Breast epithelium (tissue), 3 donors: ENCODE measurements at regions not wholly inside any gene's neighbourhood (a gene's known extent, or its start where the extent isn't known, plus 50 kb on each side); places are given as distances from the start of the nearest gene placed in this dataset.

Source experiments
- CTCF ChIP-seq, 3 donors: fragments of 450-650 bp; IDR thresholded peaks; one replicate each; pipeline ENCODE4 v1.5.1; 2016 to 2017; ENCODE audit warnings: antibody characterized with exemption in 3 of 3, mild to moderate bottlenecking in 3 of 3, moderate library complexity in 3 of 3
- POLR2A ChIP-seq: fragments of 450-650 bp; IDR thresholded peaks from one replicate; pipeline ENCODE4 v1.6.1; 2016; ENCODE audit warnings: antibody characterized with exemption, mild to moderate bottlenecking, moderate library complexity
- POLR2AphosphoS5 ChIP-seq, 3 donors: sonication (generic); formaldehyde crosslinking; IDR thresholded peaks; one replicate each; pipeline ENCODE4 v1.6.1; 2017; ENCODE audit warnings: antibody characterized with exemption in 3 of 3

GRCh38 chr12:91913124-91913523 is 232.5 kb downstream of the BTG1 start:
- TF ChIP-seq CTCF (IDR thresholded peaks at IDR 0.05): no peak
- no peak for TF ChIP-seq POLR2A
- TF ChIP-seq POLR2AphosphoS5 (IDR thresholded peaks at IDR 0.05): no peak
